OCI-LY7 (cell line): ENCODE measurements at regions not wholly inside any gene's neighbourhood (a gene's known extent, or its start where the extent isn't known, plus 50 kb on each side); places are given as distances from the start of the nearest gene placed in this dataset.

Experiments
- BruUV-seq: library from RNA; stranded (reverse); fragments of 400-500 nt; replicated peaks from 2 replicates; lab custom pipeline; 2021; lab: Mats Ljungman, UMichigan
- CTCF ChIA-PET: fragments of 300-600 bp; sonication (Branson Sonifier 250); formaldehyde crosslinking; loops from one replicate; lab custom pipeline; 2022; ENCODE audit warnings: antibody characterized with exemption; ENCODE audit not compliant: unreplicated experiment; lab: Charles Lee
- POLR2A ChIA-PET: fragments of 300-600 bp; sonication (Branson Sonifier 250); formaldehyde crosslinking; loops from one replicate; lab custom pipeline; 2022; ENCODE audit warnings: antibody characterized with exemption; lab: Charles Lee
- DNase-seq: peaks from one replicate; pipeline ENCODE4 v3.0.0-alpha.2; 2015; ENCODE audit warnings: low spot score
- H2AFZ ChIP-seq: fragments of 200-600 bp; sonication (generic), shearing (Covaris generic); 2 replicates; pipeline ENCODE4 v1.6.1; 2014; ENCODE audit warnings: mild to moderate bottlenecking, antibody characterized with exemption, low read length, moderate library complexity
- H3K27ac ChIP-seq: fragments of 200-600 bp; sonication (generic); 2 replicates; pipeline ENCODE4 v1.5.1; 2014; ENCODE audit warnings: mixed run types, low read depth, mild to moderate bottlenecking, moderate library complexity, low read length, inconsistent platforms; ENCODE audit not compliant: poor library complexity, severe bottlenecking
- H3K36me3 ChIP-seq: fragments of 200-600 bp; sonication (generic); 2 replicates; pipeline ENCODE4 v1.6.1; 2014; ENCODE audit warnings: mild to moderate bottlenecking, antibody characterized with exemption, low read length, moderate library complexity, mixed read lengths; ENCODE audit not compliant: insufficient read depth
- H3K4me1 ChIP-seq: fragments of 200-600 bp; sonication (generic); 2 replicates; pipeline ENCODE4 v1.5.1; 2014; ENCODE audit warnings: mild to moderate bottlenecking, low read length; ENCODE audit not compliant: insufficient read depth, poor library complexity, severe bottlenecking
- H3K4me2 ChIP-seq: fragments of 200-600 bp; sonication (generic); 2 replicates; pipeline ENCODE4 v1.6.1; 2014; ENCODE audit warnings: mild to moderate bottlenecking, low read length
- H3K4me3 ChIP-seq: fragments of 200-600 bp; sonication (generic); 2 replicates; pipeline ENCODE4 v1.5.1; 2014; ENCODE audit warnings: mild to moderate bottlenecking, low read depth, low read length; ENCODE audit not compliant: poor library complexity, severe bottlenecking
- H3K79me2 ChIP-seq: fragments of 200-600 bp; sonication (generic); 2 replicates; pipeline ENCODE4 v1.6.1; 2016; ENCODE audit warnings: low read depth, mild to moderate bottlenecking, low read length, moderate library complexity, mixed read lengths; ENCODE audit not compliant: insufficient read depth
- H3K9me2 ChIP-seq: fragments of 200-600 bp; sonication (generic); 2 replicates; pipeline ENCODE4 v1.6.1; 2016; ENCODE audit warnings: mild to moderate bottlenecking, low read length, mixed read lengths; ENCODE audit not compliant: insufficient read depth
- H3K9me3 ChIP-seq: fragments of 200-600 bp; sonication (generic); 2 replicates; pipeline ENCODE4 v1.6.1; 2014; ENCODE audit warnings: mild to moderate bottlenecking, mixed run types, low read length, mixed read lengths
- H4K20me1 ChIP-seq: fragments of 200-600 bp; sonication (generic); 2 replicates; pipeline ENCODE4 v1.6.1; 2014; ENCODE audit warnings: mild to moderate bottlenecking, antibody characterized with exemption, low read length, moderate library complexity, mixed read lengths; ENCODE audit not compliant: insufficient read depth
- CTCF ChIP-seq: fragments of 200-600 bp; sonication (generic); conservative IDR thresholded peaks from 2 replicates; pipeline ENCODE4 v1.5.1; 2014; ENCODE audit warnings: mild to moderate bottlenecking, antibody characterized with exemption, low read length, moderate library complexity, mixed read lengths
- EZH2phosphoT487 ChIP-seq: fragments of 200-600 bp; sonication (generic); IDR thresholded peaks from 2 replicates; pipeline ENCODE4 v1.6.1; 2018; ENCODE audit warnings: low read depth, borderline replicate concordance, mild to moderate bottlenecking, mixed run types, antibody characterized with exemption, low read length, moderate library complexity, mixed read lengths
- intact Hi-C: fragments of 100-400 bp; cut with micrococcal nuclease; formaldehyde crosslinking; loops from one replicate; pipeline ENCODE4 v1.10.0; 2022; ENCODE audit not compliant: unreplicated experiment

GRCh38 chr17:77706938-77707337, 251.6 kb upstream of the TNRC6C start:
- no peak overlapping the region for H3K4me2 ChIP-seq
- no peaks in the 10 kb centered on the region for H3K36me3 ChIP-seq
- H3K9me2 ChIP-seq: no peaks in the 10 kb centered on the region
- peaks cover 22% of the 10 kb centered on the region for H3K9me3 ChIP-seq
- no peak overlapping the region for H2AFZ ChIP-seq
- TF ChIP-seq EZH2phosphoT487 (no peak), CTCF (no peak)
- CTCF ChIA-PET: no interaction called here
- intact Hi-C loops: no loop called here
- no peak overlapping the region for H3K4me3 ChIP-seq
- H3K79me2 ChIP-seq: no peaks in the 10 kb centered on the region
- no peaks in the 10 kb centered on the region for H4K20me1 ChIP-seq
- DNase-seq: no peak
- H3K27ac ChIP-seq: no peak overlapping the region
- POLR2A ChIA-PET: no interaction called here
- BruUV-seq: no TSS peak
- no peaks in the 10 kb centered on the region for H3K4me1 ChIP-seq

- ChIA-PET POLR2A (no interaction called here), CTCF (no interaction called here)
- H3K4me3 ChIP-seq: no peak overlapping the region
- no peak overlapping the region for H3K4me2 ChIP-seq
- TF ChIP-seq EZH2phosphoT487: no peak
- TF ChIP-seq CTCF: no peak
- no peaks in the 10 kb centered on the region for H3K4me1 ChIP-seq
- no peaks in the 10 kb centered on the region for H3K36me3 ChIP-seq
- H3K79me2 ChIP-seq: no peaks in the 10 kb centered on the region
- H3K9me2 ChIP-seq: no peaks in the 10 kb centered on the region
- H3K9me3 ChIP-seq: peaks cover 16% of the 10 kb centered on the region
- BruUV-seq: no TSS peak
- H2AFZ ChIP-seq: no peak overlapping the region
- H3K27ac ChIP-seq: no peak overlapping the region
- intact Hi-C loops: no loop called here
- DNase-seq: no peak
- H4K20me1 ChIP-seq: no peaks in the 10 kb centered on the region
These were observed 251.0 kb upstream of the TNRC6C start for GRCh38 chr17:77707546-77707945.

- no peak for DNase-seq
- CTCF ChIA-PET: no interaction called here
- no peaks in the 10 kb centered on the region for H3K9me2 ChIP-seq
- peaks cover 11% of the 10 kb centered on the region for H3K9me3 ChIP-seq
- BruUV-seq: no TSS peak
- no peak overlapping the region for H3K27ac ChIP-seq
- H3K79me2 ChIP-seq: no peaks in the 10 kb centered on the region
- intact Hi-C loops: no loop called here
- no peak for TF ChIP-seq CTCF
- no peak for TF ChIP-seq EZH2phosphoT487
- H3K36me3 ChIP-seq: no peaks in the 10 kb centered on the region
- no peak overlapping the region for H3K4me2 ChIP-seq
- POLR2A ChIA-PET: no interaction called here
- no peaks in the 10 kb centered on the region for H3K4me1 ChIP-seq
- no peak overlapping the region for H2AFZ ChIP-seq
- no peak overlapping the region for H3K4me3 ChIP-seq
- H4K20me1 ChIP-seq: no peaks in the 10 kb centered on the region
These were observed 250.5 kb upstream of the TNRC6C start for GRCh38 chr17:77708049-77708448.
